K562 (cell line): ENCODE measurements at regions not wholly inside any gene's neighbourhood (a gene's known extent, or its start where the extent isn't known, plus 50 kb on each side); places are given as distances from the start of the nearest gene placed in this dataset.

ENCODE experiments used
- ATF4 ChIP-seq: fragments of 450-650 bp; formaldehyde crosslinking; IDR thresholded peaks from 2 replicates; pipeline ENCODE4 v1.4.0; 2022; ENCODE audit warnings: mild to moderate bottlenecking, moderate library complexity
- CBFA2T3 ChIP-seq: fragments of 450-650 bp; IDR thresholded peaks from 2 replicates; pipeline ENCODE4 v1.6.1; 2017
- CC2D1A ChIP-seq: fragments of 450-650 bp; IDR thresholded peaks from 2 replicates; pipeline ENCODE4 v1.6.1; 2017; ENCODE audit warnings: mild to moderate bottlenecking
- CEBPG ChIP-seq, 3 experiments: fragments of 200-800 bp in 1 of 3; sonication (Bioruptor generic) in 1 of 3; sonication (generic) in 1 of 3; formaldehyde crosslinking in 1 of 3; IDR thresholded peaks in 2 of 3; conservative IDR thresholded peaks in 1 of 3; 2 replicates each; pipeline versions ENCODE4 v1.6.1 to v1.8.0; 2016 to 2022; ENCODE audit warnings: missing compliant biosample characterization in 2 of 3, missing genetic modification characterization in 2 of 3, mild to moderate bottlenecking in 1 of 3, missing genetic modification reagents in 1 of 3
- CREB1 ChIP-seq, 2 experiments: sonication (generic) in 1 of 2; formaldehyde crosslinking in 1 of 2; IDR thresholded peaks; 2 replicates each; pipeline versions ENCODE4 v1.6.1 to v1.8.0; 2012 to 2022; ENCODE audit warnings: inconsistent platforms in 1 of 2, mild to moderate bottlenecking in 1 of 2, missing genetic modification reagents in 1 of 2, moderate library complexity in 1 of 2
- HDGF ChIP-seq: fragments of 450-650 bp; IDR thresholded peaks from 2 replicates; pipeline ENCODE4 v1.6.1; 2016
- KAT8 ChIP-seq: fragments of 450-650 bp; IDR thresholded peaks from 2 replicates; pipeline ENCODE4 v1.6.1; 2016; ENCODE audit warnings: low read depth, mild to moderate bottlenecking
- KHSRP ChIP-seq: fragments of 450-650 bp; IDR thresholded peaks from 2 replicates; pipeline ENCODE4 v1.6.1; 2017
- MAFG ChIP-seq: fragments of 450-650 bp; conservative IDR thresholded peaks from 2 replicates; pipeline ENCODE4 v1.6.1; 2016; ENCODE audit warnings: missing genetic modification characterization, missing compliant biosample characterization
- NCOA6 ChIP-seq: fragments of 450-650 bp; IDR thresholded peaks from 2 replicates; pipeline ENCODE4 v1.6.1; 2017; ENCODE audit warnings: mild to moderate bottlenecking
- POLR2AphosphoS2 ChIP-seq: IDR thresholded peaks from 2 replicates; pipeline ENCODE4 v1.6.1; 2012; ENCODE audit warnings: low read length, improper control_type of control experiment
- PRPF4 ChIP-seq: fragments of 200-400 bp; formaldehyde crosslinking; IDR thresholded peaks from one replicate; pipeline ENCODE4 v1.6.1; 2017; ENCODE audit warnings: low read length, low read depth, mild to moderate bottlenecking; ENCODE audit not compliant: insufficient read depth, poor library complexity, severe bottlenecking
- RBM22 ChIP-seq: fragments of 200-400 bp; formaldehyde crosslinking; IDR thresholded peaks from 2 replicates; pipeline ENCODE4 v1.6.1; 2018; ENCODE audit warnings: low read length, low read depth; ENCODE audit not compliant: poor library complexity, severe bottlenecking
- RFX5 ChIP-seq: IDR thresholded peaks from 2 replicates; pipeline ENCODE4 v1.6.1; 2011; ENCODE audit warnings: low read depth, mild to moderate bottlenecking, improper control_type of control experiment, low read length
- SMAD2 ChIP-seq: fragments of 150-350 bp; IDR thresholded peaks from 2 replicates; pipeline ENCODE4 v1.6.1; 2014; ENCODE audit warnings: low read depth, mild to moderate bottlenecking, low read length
- TRIM25 ChIP-seq: fragments of 450-650 bp; IDR thresholded peaks from 2 replicates; pipeline ENCODE4 v1.7.0; 2016; ENCODE audit warnings: borderline replicate concordance
- XRCC4 ChIP-seq: IDR thresholded peaks from one replicate; pipeline ENCODE4 v1.6.1; 2011; ENCODE audit not compliant: insufficient read depth, insufficient read length; ENCODE audit errors: extremely low read depth
- ZBTB43 ChIP-seq: sonication (generic); formaldehyde crosslinking; IDR thresholded peaks from 2 replicates; pipeline ENCODE4 v1.8.0; 2023; ENCODE audit warnings: mild to moderate bottlenecking, missing genetic modification reagents
- ZFP36 ChIP-seq: fragments of 150-350 bp; IDR thresholded peaks from 2 replicates; pipeline ENCODE4 v1.6.1; 2018; ENCODE audit warnings: low read length, low read depth; ENCODE audit not compliant: partially characterized antibody
- ZNF134 ChIP-seq: fragments of 250-450 bp; sonication (Bioruptor Pico); conservative IDR thresholded peaks from 2 replicates; pipeline ENCODE4 v1.4.0; 2020
- ZNF655 ChIP-seq: fragments of 250-450 bp; sonication (Bioruptor Pico); IDR thresholded peaks from 2 replicates; pipeline ENCODE4 v1.5.0; 2021
- ZNF695 ChIP-seq: fragments of 450-650 bp; formaldehyde crosslinking; IDR thresholded peaks from 2 replicates; pipeline ENCODE4 v1.4.0; 2020; ENCODE audit warnings: mild to moderate bottlenecking, moderate library complexity
- ZNF740 ChIP-seq, 3 experiments: fragments of 200-800 bp in 1 of 3; sonication (Bioruptor generic) in 1 of 3; sonication (generic) in 1 of 3; formaldehyde crosslinking in 1 of 3; IDR thresholded peaks; 2 replicates each; pipeline versions ENCODE4 v1.6.1 to v1.8.0; 2016 to 2022; ENCODE audit warnings: mild to moderate bottlenecking in 2 of 3, missing compliant biosample characterization in 2 of 3, missing genetic modification characterization in 2 of 3, missing genetic modification reagents in 1 of 3

GRCh38 chr7:106774213-106774767 is 90.8 kb upstream of the PIK3CG start (continued):
- TF ChIP-seq ZNF134 (CRISPR knock-in tag), result peak; percentile 68
- TF ChIP-seq NCOA6, result no peak
- no peak for TF ChIP-seq ZFP36
- TF ChIP-seq KAT8, result peak; percentile 17; the same call in 1 of the 2 replicates
- TF ChIP-seq HDGF, result no peak
- TF ChIP-seq SMAD2, result no peak
- TF ChIP-seq PRPF4, result no peak
- no peak for TF ChIP-seq KHSRP
- TF ChIP-seq ZBTB43 (CRISPR knock-in tag), result no peak
- TF ChIP-seq TRIM25, result no peak
- TF ChIP-seq RBM22, result no peak
- no peak for TF ChIP-seq CBFA2T3
- TF ChIP-seq ATF4 (CRISPR knock-in tag), result peak; percentile 75
- no peak for TF ChIP-seq CEBPG (CRISPR knock-in tag; IDR thresholded peaks at IDR 0.05)
- TF ChIP-seq CEBPG (tag; conservative IDR thresholded peaks at IDR 0.05 in 1 of 2, IDR thresholded peaks at IDR 0.05 in 1 of 2), result no peak
- 0 out of 2 replicates have a peak, but pooled peaks have one; percentile 7 for TF ChIP-seq CREB1 (IDR thresholded peaks at IDR 0.05)
- no peak for TF ChIP-seq CREB1 (CRISPR knock-in tag; IDR thresholded peaks at IDR 0.05)
- TF ChIP-seq CC2D1A, result no peak
- no peak for TF ChIP-seq RFX5
- no peak for TF ChIP-seq MAFG (tag)
- TF ChIP-seq ZNF655 (CRISPR knock-in tag), result no peak
- TF ChIP-seq ZNF740 (CRISPR knock-in tag; IDR thresholded peaks at IDR 0.05), result no peak
- TF ChIP-seq ZNF740 (tag; IDR thresholded peaks at IDR 0.05), result no peak
- TF ChIP-seq ZNF695 (CRISPR knock-in tag), result peak; percentile 86; the same call in 1 of the 2 replicates
- TF ChIP-seq POLR2AphosphoS2, result no peak
- no peak for TF ChIP-seq XRCC4
